HCT116 (cell line): ENCODE measurements at regions not wholly inside any gene's neighbourhood (a gene's known extent, or its start where the extent isn't known, plus 50 kb on each side); places are given as distances from the start of the nearest gene placed in this dataset.

Experiments used
- CBX3 ChIP-seq: IDR thresholded peaks from 2 replicates; pipeline ENCODE4 v1.6.1; 2012; ENCODE audit warnings: low read depth
- CTCF ChIP-seq, 3 experiments: fragments of 200-600 bp in 1 of 3; sonication (generic) in 1 of 3; IDR thresholded peaks in 2 of 3; conservative IDR thresholded peaks in 1 of 3; 2 replicates each; pipeline ENCODE4 v1.5.1; 2012 to 2017; ENCODE audit warnings: low read depth in 2 of 3, low read length in 2 of 3, antibody characterized with exemption in 1 of 3, borderline replicate concordance in 1 of 3, control low read depth in 1 of 3, mild to moderate bottlenecking in 1 of 3, mixed read lengths in 1 of 3, mixed run types in 1 of 3, moderate library complexity in 1 of 3; ENCODE audit not compliant: insufficient read depth in 1 of 3
- EZH2 ChIP-seq: fragments of 200-600 bp; sonication (generic); IDR thresholded peaks from 2 replicates; pipeline ENCODE4 v1.6.1; 2017; ENCODE audit warnings: antibody characterized with exemption, mixed run types
- EZH2phosphoT487 ChIP-seq: fragments of 200-600 bp; IDR thresholded peaks from 2 replicates; pipeline ENCODE4 v1.6.1; 2018; ENCODE audit warnings: antibody characterized with exemption, borderline replicate concordance
- FOSL1 ChIP-seq: IDR thresholded peaks from 2 replicates; pipeline ENCODE4 v1.6.1; 2012; ENCODE audit warnings: low read depth
- MAX ChIP-seq: IDR thresholded peaks from 2 replicates; pipeline ENCODE4 v1.6.1; 2012
- POLR2A ChIP-seq: IDR thresholded peaks from 2 replicates; pipeline ENCODE4 v1.7.0; 2011; ENCODE audit warnings: borderline replicate concordance; ENCODE audit not compliant: insufficient read depth, insufficient read length; ENCODE audit errors: extremely low read depth
- POLR2AphosphoS5 ChIP-seq: IDR thresholded peaks from 2 replicates; pipeline ENCODE4 v1.6.1; 2011; ENCODE audit warnings: mild to moderate bottlenecking, low read depth, low read length, moderate library complexity
- RAD21 ChIP-seq: IDR thresholded peaks from 2 replicates; pipeline ENCODE4 v1.6.1; 2012; ENCODE audit warnings: low read depth, mild to moderate bottlenecking
- SIN3A ChIP-seq: IDR thresholded peaks from 2 replicates; pipeline ENCODE4 v1.6.1; 2012; ENCODE audit warnings: low read depth
- YY1 ChIP-seq: IDR thresholded peaks from 2 replicates; pipeline ENCODE4 v1.6.1; 2011; ENCODE audit warnings: low read length, low read depth, moderate library complexity, mild to moderate bottlenecking; ENCODE audit not compliant: insufficient replicate concordance; ENCODE audit errors: extremely low read depth

GRCh38 chr7:153530441-153530840 is 521.8 kb upstream of the DPP6 start:
- no peak for TF ChIP-seq POLR2AphosphoS5
- no peak for TF ChIP-seq CTCF (IDR thresholded peaks at IDR 0.05 in 2 of 3, conservative IDR thresholded peaks at IDR 0.05 in 1 of 3; ENCODE audit: borderline replicate concordance in 1 of 3, insufficient read depth in 1 of 3, low read depth in 2 of 3, low read length in 2 of 3)
- no peak for TF ChIP-seq CBX3
- TF ChIP-seq EZH2, result no peak
- no peak for TF ChIP-seq RAD21
- TF ChIP-seq YY1, result no peak
- no peak for TF ChIP-seq POLR2A
- TF ChIP-seq EZH2phosphoT487, result no peak
- no peak for TF ChIP-seq MAX
- TF ChIP-seq FOSL1, result no peak
- no peak for TF ChIP-seq SIN3A
